Kidney (tissue), 13 donors: ENCODE measurements at regions not wholly inside any gene's neighbourhood (a gene's known extent, or its start where the extent isn't known, plus 50 kb on each side); places are given as distances from the start of the nearest gene placed in this dataset.
A peak's percentile ranks its signal among the peaks of the same experiment; 100 is the strongest.

Experiments
- DNase-seq, 5 donors: peaks; one replicate each; pipeline ENCODE4 v3.0.0-alpha.2; 2013 to 2020
- FAIRE-seq: peaks from 2 replicates; lab custom pipeline; 2012; peaks lifted over from hg19 to GRCh38; lab: Jason Lieb, UNC
- H3K27ac ChIP-seq, 2 donors: one replicate each; pipeline ENCODE4 v1.7.0; 2013; ENCODE audit warnings: low read depth in 2 of 2, low read length in 2 of 2, inconsistent platforms in 1 of 2
- H3K27me3 ChIP-seq: one replicate; pipeline ENCODE4 v1.7.1; 2013; ENCODE audit warnings: low read length, inconsistent platforms; ENCODE audit not compliant: control insufficient read depth, insufficient read depth
- H3K36me3 ChIP-seq, 3 donors: one replicate each; pipeline versions ENCODE4 v1.7.0 to v1.7.1; 2013; ENCODE audit warnings: low read length in 3 of 3, control low read depth in 1 of 3, inconsistent platforms in 1 of 3; ENCODE audit not compliant: insufficient read depth in 3 of 3, control insufficient read depth in 2 of 3
- H3K4me1 ChIP-seq, 3 donors: one replicate each; pipeline versions ENCODE4 v1.7.0 to v1.7.1; 2013; ENCODE audit warnings: low read length in 3 of 3, inconsistent platforms in 1 of 3, low read depth in 1 of 3; ENCODE audit not compliant: control insufficient read depth in 2 of 3, insufficient read depth in 2 of 3
- H3K4me3 ChIP-seq, 3 donors: one replicate each; pipeline versions ENCODE4 v1.7.0 to v1.8.1; 2013; ENCODE audit warnings: low read length in 3 of 3, control low read depth in 1 of 3, inconsistent platforms in 1 of 3
- H3K9ac ChIP-seq, 3 donors: one replicate each; pipeline versions ENCODE4 v1.7.0 to v1.7.1; 2013; ENCODE audit warnings: low read length in 3 of 3, control low read depth in 1 of 3, inconsistent platforms in 1 of 3
- H3K9me3 ChIP-seq, 3 donors: one replicate each; pipeline versions ENCODE4 v1.7.0 to v1.7.1; 2013; ENCODE audit warnings: low read length in 3 of 3, control low read depth in 1 of 3, inconsistent platforms in 1 of 3; ENCODE audit not compliant: control insufficient read depth in 2 of 3, insufficient read depth in 1 of 3
- CTCF ChIP-seq: IDR thresholded peaks from 3 replicates; pipeline ENCODE4 v1.5.1; 2012; ENCODE audit warnings: mild to moderate bottlenecking, moderate library complexity, borderline replicate concordance; ENCODE audit not compliant: insufficient read depth; ENCODE audit errors: extremely low read depth
- intact Hi-C: fragments of 100-400 bp; cut with DNase I; formaldehyde crosslinking; loops from one replicate; pipeline ENCODE4 v1.11.1; 2022
- donor health status: control.
- donor health status: control.
- donor health status: control.
- donor health status: control.
- donor health status: control.
- donor health status: DM: yes; HTN: yes; CAD: no.
- donor health status: Normal renal cell carcinoma (clear cell type).

- Histone ChIP-seq H3K9me3 (no peaks in the 10 kb centered on the region), H3K9ac (no peak overlapping the region), H3K27me3 (no peaks in the 10 kb centered on the region), H3K4me3 (no peak overlapping the region), H3K4me1 (peaks cover 0 to 9% (median 0%) of the 10 kb centered on the region in 3 donors), H3K36me3 (no peaks in the 10 kb centered on the region), H3K27ac (no peak overlapping the region)
- no peak for FAIRE-seq
- peak in 1 of 5 donors; percentile 37 for DNase-seq
- no peak for TF ChIP-seq CTCF
- intact Hi-C loops = no loop called here
Observed at GRCh38 chr2:128486640-128487375, 168.1 kb upstream of the HS6ST1 start.

GRCh38 chr2:128487650-128488387 is 169.2 kb upstream of the HS6ST1 start:
- no peak overlapping the region for H3K27ac ChIP-seq
- peak in 3 of 5 donors; percentile 28 to 32 (median 31) for DNase-seq
- H3K9ac ChIP-seq = no peak overlapping the region
- H3K4me3 ChIP-seq = no peak overlapping the region
- TF ChIP-seq CTCF = no peak
- H3K4me1 ChIP-seq = peaks cover 0 to 9% (median 0%) of the 10 kb centered on the region in 3 donors
- no peaks in the 10 kb centered on the region for H3K27me3 ChIP-seq
- intact Hi-C loops = no loop called here
- FAIRE-seq = no peak
- H3K36me3 ChIP-seq = no peaks in the 10 kb centered on the region
- peaks cover 0 to 6% (median 0%) of the 10 kb centered on the region in 3 donors for H3K9me3 ChIP-seq

- Histone ChIP-seq H3K4me3 (no peak overlapping the region), H3K9me3 (peaks cover 0 to 6% (median 0%) of the 10 kb centered on the region in 3 donors), H3K27me3 (no peaks in the 10 kb centered on the region), H3K9ac (no peak overlapping the region), H3K27ac (no peak overlapping the region), H3K4me1 (peaks cover 0 to 9% (median 0%) of the 10 kb centered on the region in 3 donors), H3K36me3 (no peaks in the 10 kb centered on the region)
- intact Hi-C loops = no loop called here
- no peak for TF ChIP-seq CTCF
- peak in 3 of 5 donors; percentile 29 to 68 (median 67) for DNase-seq
- FAIRE-seq = no peak
Observed at GRCh38 chr2:128488434-128488833, 169.8 kb upstream of the HS6ST1 start.
